GM12872 (cell line): ENCODE measurements at regions not wholly inside any gene's neighbourhood (a gene's known extent, or its start where the extent isn't known, plus 50 kb on each side); places are given as distances from the start of the nearest gene placed in this dataset.

Experiments
- CTCF ChIP-seq: IDR thresholded peaks from 3 replicates; pipeline ENCODE4 v1.5.1; 2011; ENCODE audit warnings: low read depth, mild to moderate bottlenecking, low read length, moderate library complexity; ENCODE audit not compliant: insufficient read depth

- TF ChIP-seq CTCF: no peak
Measured at GRCh38 chr5:8840237-8840636, 705.6 kb downstream of the SEMA5A start.

- no peak for TF ChIP-seq CTCF
Measured at GRCh38 chr5:8842971-8843551, 702.8 kb downstream of the SEMA5A start.

GRCh38 chr5:8843771-8844170, 702.1 kb downstream of the SEMA5A start:
- TF ChIP-seq CTCF: no peak

GRCh38 chr5:8844206-8844605, 701.7 kb downstream of the SEMA5A start:
- TF ChIP-seq CTCF: no peak

GRCh38 chr5:8844847-8845246, 701.0 kb downstream of the SEMA5A start:
- TF ChIP-seq CTCF: no peak

- TF ChIP-seq CTCF: no peak
Measured at GRCh38 chr5:8845296-8845695, 700.6 kb downstream of the SEMA5A start.

GRCh38 chr5:8848366-8848765, 697.5 kb downstream of the SEMA5A start:
- no peak for TF ChIP-seq CTCF
